Glutamatergic neuron (in vitro differentiated cells): ENCODE measurements at regions not wholly inside any gene's neighbourhood (a gene's known extent, or its start where the extent isn't known, plus 50 kb on each side); places are given as distances from the start of the nearest gene placed in this dataset.

Source experiments
- DNase-seq: peaks from one replicate; pipeline ENCODE4 v3.0.0; 2022
- H3K27ac Mint-ChIP-seq: one replicate; pipeline ENCODE4 v1.8.0; 2020; ENCODE audit warnings: mild to moderate bottlenecking, mixed read lengths, inconsistent platforms; ENCODE audit not compliant: unreplicated experiment
- H3K27me3 Mint-ChIP-seq: one replicate; pipeline ENCODE4 v1.8.0; 2020; ENCODE audit warnings: mild to moderate bottlenecking, moderate library complexity, mixed read lengths, inconsistent platforms; ENCODE audit not compliant: unreplicated experiment
- H3K36me3 Mint-ChIP-seq: one replicate; pipeline ENCODE4 v1.8.0; 2020; ENCODE audit warnings: mild to moderate bottlenecking, mixed read lengths, inconsistent platforms; ENCODE audit not compliant: unreplicated experiment
- H3K4me1 Mint-ChIP-seq: one replicate; pipeline ENCODE4 v1.8.0; 2020; ENCODE audit warnings: mild to moderate bottlenecking, low read depth, mixed read lengths, inconsistent platforms; ENCODE audit not compliant: unreplicated experiment
- H3K4me3 Mint-ChIP-seq: one replicate; pipeline ENCODE4 v1.8.0; 2020; ENCODE audit warnings: mild to moderate bottlenecking, mixed read lengths, inconsistent platforms; ENCODE audit not compliant: unreplicated experiment
- H3K9me3 Mint-ChIP-seq: one replicate; pipeline ENCODE4 v1.8.0; 2020; ENCODE audit warnings: mild to moderate bottlenecking, moderate library complexity, mixed read lengths, inconsistent platforms; ENCODE audit not compliant: unreplicated experiment
- CTCF ChIP-seq: fragments of 200-600 bp; sonication (generic); IDR thresholded peaks from one replicate; pipeline ENCODE4 v1.5.0; 2021; ENCODE audit not compliant: partially characterized antibody, unreplicated experiment

GRCh38 chr12:11524446-11524845, 125.0 kb upstream of the ETV6 start:
- H3K27me3 Mint-ChIP-seq: peaks cover 2% of the 10 kb centered on the region
- no peaks in the 10 kb centered on the region for H3K36me3 Mint-ChIP-seq
- no peaks in the 10 kb centered on the region for H3K9me3 Mint-ChIP-seq
- H3K4me1 Mint-ChIP-seq: no peaks in the 10 kb centered on the region
- no peak overlapping the region for H3K27ac Mint-ChIP-seq
- TF ChIP-seq CTCF: no peak
- no peak for DNase-seq
- no peak overlapping the region for H3K4me3 Mint-ChIP-seq

GRCh38 chr12:11534064-11534463, 115.4 kb upstream of the ETV6 start:
- Mint-ChIP-seq H3K27me3 (no peaks in the 10 kb centered on the region), H3K36me3 (no peaks in the 10 kb centered on the region), H3K9me3 (peaks cover 2% of the 10 kb centered on the region), H3K4me3 (no peak overlapping the region), H3K4me1 (no peaks in the 10 kb centered on the region), H3K27ac (no peak overlapping the region)
- TF ChIP-seq CTCF: no peak
- no peak for DNase-seq

- Mint-ChIP-seq H3K36me3 (no peaks in the 10 kb centered on the region), H3K4me3 (no peak overlapping the region), H3K4me1 (no peaks in the 10 kb centered on the region), H3K27me3 (no peaks in the 10 kb centered on the region), H3K27ac (no peak overlapping the region), H3K9me3 (peaks cover 2% of the 10 kb centered on the region)
- no peak for DNase-seq
- TF ChIP-seq CTCF: no peak
Measured at GRCh38 chr12:11535127-11535526, 114.3 kb upstream of the ETV6 start.

- no peak for DNase-seq
- Mint-ChIP-seq H3K4me3 (no peak overlapping the region), H3K36me3 (no peaks in the 10 kb centered on the region), H3K9me3 (peaks cover 2% of the 10 kb centered on the region), H3K27me3 (peaks cover 2% of the 10 kb centered on the region), H3K27ac (no peak overlapping the region), H3K4me1 (no peaks in the 10 kb centered on the region)
- no peak for TF ChIP-seq CTCF
Measured at GRCh38 chr12:11539156-11539555, 110.3 kb upstream of the ETV6 start.

- Mint-ChIP-seq H3K9me3 (peaks cover 2% of the 10 kb centered on the region), H3K4me3 (no peak overlapping the region), H3K4me1 (no peaks in the 10 kb centered on the region), H3K36me3 (no peaks in the 10 kb centered on the region), H3K27ac (no peak overlapping the region), H3K27me3 (peaks cover 2% of the 10 kb centered on the region)
- TF ChIP-seq CTCF: no peak
- no peak for DNase-seq
Measured at GRCh38 chr12:11540156-11540555, 109.3 kb upstream of the ETV6 start.
